Ovary (tissue), 3 donors: ENCODE measurements at regions not wholly inside any gene's neighbourhood (a gene's known extent, or its start where the extent isn't known, plus 50 kb on each side); places are given as distances from the start of the nearest gene placed in this dataset.
"Not testable (repeated sequence)": the region's sequence is repeated elsewhere in the genome, so short reads cannot be mapped to it uniquely, and the experiment has no call there.

Experiments used
- CTCF ChIP-seq, 3 donors: fragments of 450-650 bp in 2 of 3; fragments of 200-600 bp in 1 of 3; IDR thresholded peaks; one replicate each; pipeline versions ENCODE4 v1.5.1 to v1.8.0; 2016 to 2022; ENCODE audit warnings: antibody characterized with exemption in 3 of 3, mild to moderate bottlenecking in 1 of 3
- EP300 ChIP-seq: sonication (generic); formaldehyde crosslinking; IDR thresholded peaks from one replicate; pipeline ENCODE4 v1.6.1; 2017; ENCODE audit warnings: antibody characterized with exemption
- POLR2A ChIP-seq: fragments of 450-650 bp; IDR thresholded peaks from one replicate; pipeline ENCODE4 v1.6.1; 2017; ENCODE audit warnings: antibody characterized with exemption, mild to moderate bottlenecking, moderate library complexity
- donor health status: DM: no; HTN: no; CAD: no.

GRCh38 chr21:5013455-5014304 is 5507.7 kb upstream of the TPTE start:
- TF ChIP-seq POLR2A; CTCF (IDR thresholded peaks at IDR 0.05); EP300: not testable (repeated sequence)
